ENCODE measurements at regions not wholly inside any gene's neighbourhood (a gene's known extent, or its start where the extent isn't known, plus 50 kb on each side); places are given as distances from the start of the nearest gene placed in this dataset.
A peak's percentile ranks its signal among the peaks of the same experiment; 100 is the strongest.

GRCh38 chrX:124518885-124519284 lies 172.5 kb downstream of the SH2D1A start:
- FAIRE-seq (no peak), DNase-seq (ENCODE audit: low spot score) (no peak)

- FAIRE-seq (no peak), DNase-seq (ENCODE audit: low spot score) (no peak)
Observed at GRCh38 chrX:124524852-124525251, 178.5 kb downstream of the SH2D1A start.

DNA sequence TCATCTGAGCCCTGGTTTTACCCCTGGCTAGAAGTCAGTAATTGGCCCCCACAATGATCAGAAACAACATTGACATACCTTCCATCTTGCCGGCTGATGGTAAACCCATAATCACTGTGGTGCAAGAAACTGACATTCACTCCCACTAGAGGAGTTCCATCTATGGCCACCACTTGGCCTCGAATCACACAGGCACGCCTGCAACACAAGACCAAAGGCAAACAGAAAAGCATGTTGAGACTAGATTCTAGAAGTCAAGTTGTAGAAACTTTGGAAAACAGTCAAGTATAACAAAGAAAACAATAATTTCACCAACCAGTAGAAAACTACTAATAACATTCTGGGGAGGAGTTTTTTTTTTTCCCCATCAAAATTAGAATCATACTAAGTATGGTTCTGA lies 183.4 kb downstream of the SH2D1A start:
- FAIRE-seq (no peak), DNase-seq (ENCODE audit: low spot score) (no peak)

GRCh38 chrX:124530803-124531202 lies 184.4 kb downstream of the SH2D1A start:
- DNase-seq (ENCODE audit: low spot score): no peak
- FAIRE-seq: no peak

- DNase-seq (ENCODE audit: low spot score): no peak
- FAIRE-seq: no peak
Observed at GRCh38 chrX:124534536-124534935, 188.2 kb downstream of the SH2D1A start.

GRCh38 chrX:124540474-124540873 lies 194.1 kb downstream of the SH2D1A start:
- DNase-seq (ENCODE audit: low spot score): no peak
- no peak for FAIRE-seq

GRCh38 chrX:124548571-124548970 lies 202.2 kb downstream of the SH2D1A start:
- DNase-seq (ENCODE audit: low spot score) (no peak), FAIRE-seq (no peak)

GRCh38 chrX:124555036-124555595 lies 208.8 kb downstream of the SH2D1A start:
- DNase-seq (ENCODE audit: low spot score) (peak; percentile 0), FAIRE-seq (no peak)

GRCh38 chrX:124557976-124558375 lies 211.6 kb downstream of the SH2D1A start:
- no peak for FAIRE-seq
- DNase-seq (ENCODE audit: low spot score): no peak

GRCh38 chrX:124573468-124573867 lies 227.1 kb downstream of the SH2D1A start:
- FAIRE-seq (no peak), DNase-seq (ENCODE audit: low spot score) (no peak)

GRCh38 chrX:124592744-124593143 lies 246.4 kb downstream of the SH2D1A start:
- DNase-seq (ENCODE audit: low spot score): no peak

GRCh38 chrX:124594017-124594651 lies 247.8 kb downstream of the SH2D1A start:
- DNase-seq (ENCODE audit: low spot score) (no peak), FAIRE-seq (no peak)

More at GRCh38 chrX:124592744-124593143, 246.4 kb downstream of the SH2D1A start:
- no peak for FAIRE-seq

DNA sequence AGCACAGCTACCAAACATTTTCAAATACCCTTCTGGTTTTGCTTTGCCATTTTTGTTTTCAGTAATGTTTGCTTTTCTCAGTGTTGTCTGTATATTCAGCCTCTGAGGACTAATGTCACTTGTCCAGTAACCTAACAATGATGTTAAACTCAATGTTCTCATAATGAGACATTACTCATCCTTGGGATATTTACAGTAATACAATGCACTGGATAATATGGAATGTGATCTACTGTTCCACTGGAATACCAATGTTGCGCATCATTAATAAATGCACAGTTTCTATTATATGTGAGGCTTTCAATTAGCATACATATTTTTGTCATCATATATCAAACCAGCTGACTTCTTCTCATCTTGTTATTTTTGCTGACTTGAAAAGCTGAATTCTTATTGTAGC lies 259.1 kb downstream of the SH2D1A start:
- no peak for FAIRE-seq

GRCh38 chrX:124606724-124607123 lies 260.4 kb downstream of the SH2D1A start:
- no peak for FAIRE-seq
- DNase-seq (ENCODE audit: low spot score): no peak

More for the DNA sequence above, 259.1 kb downstream of the SH2D1A start:
- no peak for DNase-seq (ENCODE audit: low spot score)

GRCh38 chrX:124619710-124620109 lies 273.3 kb downstream of the SH2D1A start:
- FAIRE-seq (no peak), DNase-seq (ENCODE audit: low spot score) (no peak)

GRCh38 chrX:124634363-124634762 lies 288.0 kb downstream of the SH2D1A start:
- DNase-seq (ENCODE audit: low spot score) (no peak), FAIRE-seq (no peak)

DNA sequence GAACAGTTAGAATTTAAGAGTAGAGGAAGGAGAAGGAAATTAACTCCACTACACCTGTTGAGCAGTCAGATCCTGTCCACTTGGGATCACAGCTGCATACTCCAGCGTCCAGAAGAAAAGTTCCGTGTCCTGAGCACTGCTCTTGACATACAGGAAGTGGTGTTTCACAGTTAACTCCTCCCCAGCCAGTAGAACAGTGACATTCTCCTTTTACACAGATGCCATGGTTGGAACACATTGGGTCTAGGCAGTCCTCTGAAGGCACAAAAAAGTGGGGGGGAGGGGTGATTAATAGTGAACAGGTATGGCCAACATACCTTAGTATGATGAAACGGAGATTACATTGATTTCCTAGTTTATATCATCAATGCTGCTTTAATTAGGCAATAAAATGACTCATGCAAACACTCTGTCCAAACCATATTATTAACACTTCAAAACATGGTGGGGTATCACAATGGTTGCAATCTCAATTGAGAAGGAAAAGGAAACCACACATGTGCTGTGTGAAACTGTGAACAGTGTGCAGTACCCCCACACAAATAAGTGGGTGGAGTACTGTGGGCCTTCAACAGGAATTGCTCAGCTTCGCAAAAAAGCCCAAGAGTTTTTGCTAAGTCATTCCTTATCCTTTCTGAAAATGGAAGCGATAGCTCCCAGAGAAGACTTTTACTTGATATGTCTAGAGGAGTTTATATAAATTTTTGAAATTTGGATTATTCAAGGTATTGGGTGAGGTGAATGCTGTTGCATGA lies 295.6 kb downstream of the SH2D1A start:
- DNase-seq (ENCODE audit: low spot score) (no peak), FAIRE-seq (no peak)

GRCh38 chrX:124646403-124646802 lies 300.0 kb downstream of the SH2D1A start:
- FAIRE-seq: no peak
- no peak for DNase-seq (ENCODE audit: low spot score)

DNA sequence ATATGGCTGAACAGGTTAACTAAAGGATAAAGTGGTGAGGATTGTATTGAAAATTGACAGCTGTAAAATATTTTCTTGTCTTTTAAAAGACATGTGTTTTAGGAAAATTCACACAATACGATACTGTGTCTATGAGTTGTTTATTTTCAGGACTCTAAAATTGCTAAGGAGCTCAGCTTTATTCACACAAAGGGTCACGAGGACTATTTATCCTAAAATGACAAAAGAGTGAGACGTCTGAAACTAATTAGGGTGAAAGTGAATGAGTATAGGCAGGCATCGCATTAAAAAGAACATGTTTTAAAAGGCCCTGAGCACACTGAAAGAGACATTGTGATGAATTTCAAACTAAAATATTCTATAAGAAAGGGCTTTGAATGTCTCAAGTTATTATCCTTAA lies 304.7 kb downstream of the SH2D1A start:
- DNase-seq (ENCODE audit: low spot score) (no peak), FAIRE-seq (no peak)

DNA sequence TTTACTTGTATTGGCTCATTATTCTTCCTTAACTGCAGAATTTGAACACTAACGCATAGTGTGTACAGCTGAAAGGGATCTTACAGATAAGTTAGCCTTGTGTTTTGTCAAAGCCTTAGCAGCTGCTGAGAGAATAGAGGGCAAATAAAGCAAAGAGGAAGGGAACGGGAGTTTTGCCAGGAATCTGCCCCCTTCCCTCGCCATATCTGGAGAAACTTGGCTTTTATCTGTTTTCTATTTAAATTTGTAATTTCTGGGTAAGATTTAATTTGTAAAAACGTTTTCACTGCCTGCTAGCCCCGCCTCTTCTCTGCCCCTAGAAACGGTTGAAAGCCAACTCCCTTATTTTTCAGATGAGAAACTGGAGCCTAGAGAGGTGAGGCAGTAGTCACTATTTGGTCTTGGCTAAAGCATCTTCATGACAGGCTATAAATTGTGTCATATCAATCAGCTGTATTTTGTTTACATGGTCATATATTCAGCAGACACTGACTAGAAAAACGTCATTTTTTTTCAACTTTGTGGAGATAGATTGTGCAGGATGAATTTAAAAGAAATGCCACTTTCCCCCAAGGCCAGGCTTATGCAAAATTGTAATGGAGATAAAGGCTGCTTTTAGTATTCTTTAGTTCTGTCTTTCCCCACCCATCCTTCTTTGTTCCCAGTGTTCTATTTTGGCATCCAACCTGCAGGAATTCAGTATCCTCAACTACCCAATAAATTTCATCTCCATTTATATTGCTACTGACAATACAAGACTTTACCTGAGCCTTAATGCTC lies 319.4 kb downstream of the SH2D1A start:
- no peak for FAIRE-seq

GRCh38 chrX:124679199-124679598 lies 332.8 kb downstream of the SH2D1A start:
- no peak for FAIRE-seq
- no peak for DNase-seq (ENCODE audit: low spot score)

More for the DNA sequence above, 319.4 kb downstream of the SH2D1A start:
- no peak for DNase-seq (ENCODE audit: low spot score)

GRCh38 chrX:124680287-124680686 lies 333.9 kb downstream of the SH2D1A start:
- FAIRE-seq (no peak), DNase-seq (ENCODE audit: low spot score) (no peak)

Measured in urothelium cell line (cell line).